ENCODE measurements at regions not wholly inside any gene's neighbourhood (a gene's known extent, or its start where the extent isn't known, plus 50 kb on each side); places are given as distances from the start of the nearest gene placed in this dataset.

DNA sequence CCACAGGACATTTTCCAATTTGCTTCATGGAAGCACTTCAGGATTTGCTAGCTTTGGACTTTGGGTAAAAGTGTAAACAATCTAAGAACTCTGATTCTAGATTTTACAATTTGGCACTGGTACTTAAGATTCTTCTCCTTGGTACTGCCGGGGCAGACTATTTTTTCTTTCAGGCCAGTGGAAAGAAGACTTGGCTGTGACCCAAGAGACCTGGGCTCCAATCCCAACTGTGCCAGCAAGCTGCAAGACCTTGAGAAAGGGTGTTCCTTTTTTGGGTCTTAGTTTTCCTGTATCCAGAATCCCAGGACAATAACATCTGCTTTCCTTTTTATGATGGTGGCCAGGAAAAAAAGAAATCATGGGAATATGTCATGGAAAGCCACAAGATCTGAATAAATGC lies 148.1 kb upstream of the CRY1 start:
- no peak overlapping the region for H3K4me3 ChIP-seq (ENCODE audit: low read depth, low read length, poor library complexity, severe bottlenecking)
- H3K9me3 ChIP-seq (ENCODE audit: low read length): no peaks in the 10 kb centered on the region
- no peaks in the 10 kb centered on the region for H3K9me2 ChIP-seq (ENCODE audit: low read depth, low read length)
- no peaks in the 10 kb centered on the region for H3K36me3 ChIP-seq (ENCODE audit: insufficient read depth, low read length)
- H3F3A ChIP-seq (ENCODE audit: insufficient read depth, low read length): no peaks in the 10 kb centered on the region
- no peaks in the 10 kb centered on the region for H3K79me2 ChIP-seq (ENCODE audit: insufficient read depth, low read length)
- TF ChIP-seq EZH2 (IDR thresholded peaks at IDR 0.05; ENCODE audit: borderline replicate concordance, low read length) (no peak), CTCF (IDR thresholded peaks at IDR 0.05; ENCODE audit: low read length) (no peak)
- H3K4me1 ChIP-seq (ENCODE audit: insufficient read depth, low read length, severe bottlenecking): no peaks in the 10 kb centered on the region
- no peak overlapping the region for H3K9ac ChIP-seq (ENCODE audit: low read length)
- H2AFZ ChIP-seq (ENCODE audit: low read length): no peak overlapping the region
- H3K27me3 ChIP-seq (ENCODE audit: insufficient read depth, low read length): no peaks in the 10 kb centered on the region
- H3K4me2 ChIP-seq (ENCODE audit: low read length): no peak overlapping the region
- no peak overlapping the region for H3K27ac ChIP-seq (ENCODE audit: low read depth, low read length, poor library complexity, severe bottlenecking)
- no peaks in the 10 kb centered on the region for H4K20me1 ChIP-seq (ENCODE audit: insufficient read depth, low read length)

DNA sequence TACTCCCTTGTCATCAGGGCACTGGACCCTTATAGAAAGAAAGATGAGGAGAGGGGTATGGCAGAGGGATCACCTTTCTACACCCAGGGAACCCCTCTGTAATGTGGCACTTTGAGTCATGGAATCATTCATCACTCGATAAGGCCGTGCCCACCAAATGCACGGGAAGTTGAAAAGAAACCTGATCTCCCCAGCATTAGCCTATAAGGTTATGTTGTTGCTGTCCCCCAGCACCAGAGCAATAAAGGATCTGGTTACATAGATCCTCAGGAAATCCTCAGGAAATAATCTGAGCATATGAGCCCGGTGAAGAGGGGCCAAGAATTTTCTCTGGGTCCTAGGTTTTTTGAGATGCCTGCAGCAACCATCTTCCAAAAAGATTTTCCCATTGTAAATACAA lies 148.8 kb upstream of the CRY1 start:
- no peak overlapping the region for H3K4me2 ChIP-seq (ENCODE audit: low read length)
- no peak for TF ChIP-seq EZH2 (IDR thresholded peaks at IDR 0.05; ENCODE audit: borderline replicate concordance, low read length)
- no peak for TF ChIP-seq CTCF (IDR thresholded peaks at IDR 0.05; ENCODE audit: low read length)

GRCh38 chr12:107243341-107243740 lies 150.0 kb upstream of the CRY1 start:
- Histone ChIP-seq H3K9me2 (ENCODE audit: low read depth, low read length) (no peaks in the 10 kb centered on the region), H3K4me2 (ENCODE audit: low read length) (no peak overlapping the region), H3K79me2 (ENCODE audit: insufficient read depth, low read length) (no peaks in the 10 kb centered on the region), H2AFZ (ENCODE audit: low read length) (no peak overlapping the region), H3F3A (ENCODE audit: insufficient read depth, low read length) (no peaks in the 10 kb centered on the region), H3K27ac (ENCODE audit: low read depth, low read length, poor library complexity, severe bottlenecking) (no peak overlapping the region), H3K9me3 (ENCODE audit: low read length) (no peaks in the 10 kb centered on the region), H3K27me3 (ENCODE audit: insufficient read depth, low read length) (no peaks in the 10 kb centered on the region), H4K20me1 (ENCODE audit: insufficient read depth, low read length) (no peaks in the 10 kb centered on the region), H3K36me3 (ENCODE audit: insufficient read depth, low read length) (no peaks in the 10 kb centered on the region), H3K9ac (ENCODE audit: low read length) (no peak overlapping the region), H3K4me3 (ENCODE audit: low read depth, low read length, poor library complexity, severe bottlenecking) (no peak overlapping the region), H3K4me1 (ENCODE audit: insufficient read depth, low read length, severe bottlenecking) (no peaks in the 10 kb centered on the region)
- TF ChIP-seq CTCF (IDR thresholded peaks at IDR 0.05; ENCODE audit: low read length): no peak
- no peak for TF ChIP-seq EZH2 (IDR thresholded peaks at IDR 0.05; ENCODE audit: borderline replicate concordance, low read length)

More for the DNA sequence above, 148.8 kb upstream of the CRY1 start:
- H3K9me2 ChIP-seq (ENCODE audit: low read depth, low read length): no peaks in the 10 kb centered on the region
- no peaks in the 10 kb centered on the region for H3K27me3 ChIP-seq (ENCODE audit: insufficient read depth, low read length)
- no peaks in the 10 kb centered on the region for H3K36me3 ChIP-seq (ENCODE audit: insufficient read depth, low read length)
- no peak overlapping the region for H3K9ac ChIP-seq (ENCODE audit: low read length)
- H3K4me3 ChIP-seq (ENCODE audit: low read depth, low read length, poor library complexity, severe bottlenecking): no peak overlapping the region
- no peaks in the 10 kb centered on the region for H3K9me3 ChIP-seq (ENCODE audit: low read length)
- H2AFZ ChIP-seq (ENCODE audit: low read length): no peak overlapping the region
- H3K79me2 ChIP-seq (ENCODE audit: insufficient read depth, low read length): no peaks in the 10 kb centered on the region
- no peak overlapping the region for H3K27ac ChIP-seq (ENCODE audit: low read depth, low read length, poor library complexity, severe bottlenecking)
- H3K4me1 ChIP-seq (ENCODE audit: insufficient read depth, low read length, severe bottlenecking): no peaks in the 10 kb centered on the region
- no peaks in the 10 kb centered on the region for H3F3A ChIP-seq (ENCODE audit: insufficient read depth, low read length)
- no peaks in the 10 kb centered on the region for H4K20me1 ChIP-seq (ENCODE audit: insufficient read depth, low read length)

All from OCI-LY1 (cell line).